ENCODE measurements at regions not wholly inside any gene's neighbourhood (a gene's known extent, or its start where the extent isn't known, plus 50 kb on each side); places are given as distances from the start of the nearest gene placed in this dataset.

DNA sequence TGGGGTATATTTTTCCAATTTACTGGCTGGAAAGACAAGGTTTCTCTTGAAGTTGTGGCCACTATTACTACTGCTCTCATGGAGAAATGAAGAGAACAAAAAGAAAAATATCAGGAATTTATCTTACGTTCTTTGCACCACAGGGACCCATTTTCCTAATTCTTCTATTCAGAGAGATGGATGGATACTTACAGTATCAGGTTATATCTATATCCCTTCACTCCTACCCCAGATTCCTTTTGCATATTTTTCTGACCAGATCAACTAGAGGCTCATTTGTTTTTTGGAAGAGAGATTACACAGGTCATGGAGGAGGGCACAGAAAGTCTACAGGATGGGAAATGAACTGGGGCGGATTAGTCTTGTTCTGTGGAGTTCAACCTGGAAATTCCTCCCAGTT is 277.2 kb upstream of the VLDLR start (continued):
- TF ChIP-seq ZNF331 (CRISPR knock-in tag; IDR thresholded peaks at IDR 0.05; ENCODE audit: low read depth) (no peak), POLR2AphosphoS5 (IDR thresholded peaks at IDR 0.05; ENCODE audit: low read depth) (no peak), CREB1 (CRISPR knock-in tag; IDR thresholded peaks at IDR 0.05; ENCODE audit: low read depth) (no peak)

DNA sequence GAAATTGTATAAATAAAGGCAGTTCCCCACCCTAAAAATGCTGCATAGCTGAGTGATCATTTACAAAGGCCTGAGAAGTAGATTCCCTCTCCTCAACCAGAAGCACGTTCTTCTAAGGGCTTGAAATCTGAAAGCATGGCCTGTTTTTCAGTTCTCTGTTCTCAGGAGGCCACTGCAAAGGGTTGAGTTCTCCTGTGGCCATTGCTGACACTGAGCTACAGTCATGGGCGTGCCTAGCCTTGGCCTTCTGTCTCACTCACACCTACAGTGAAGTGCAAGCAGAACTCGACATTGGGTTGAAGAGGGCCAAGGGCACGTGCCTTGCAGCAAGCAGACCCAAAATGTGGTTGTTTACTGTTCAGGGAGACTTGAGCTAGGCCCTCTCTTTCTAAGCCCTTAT is 276.6 kb upstream of the VLDLR start:
- Histone ChIP-seq H3K4me1 (ENCODE audit: insufficient read depth) (no peaks in the 10 kb centered on the region), H3K27ac (ENCODE audit: low read depth) (no peak overlapping the region), H3K9me2 (ENCODE audit: insufficient read depth) (peaks cover 30% of the 10 kb centered on the region), H4K20me1 (replicated peaks; ENCODE audit: insufficient read depth) (no peaks in the 10 kb centered on the region), H3K36me3 (ENCODE audit: insufficient read depth) (0 out of 2 replicates have a peak, but pooled peaks cover 6% of the 10 kb centered on the region), H3K79me2 (replicated peaks; ENCODE audit: insufficient read depth) (no peaks in the 10 kb centered on the region), H3K4me2 (no peak overlapping the region), H2AFZ (peak overlapping the region; percentile 43; the same call in 1 of the 2 replicates), H3F3A (replicated peaks; ENCODE audit: low read depth) (no peaks in the 10 kb centered on the region), H3K4me3 (no peak overlapping the region), H3K27me3 (ENCODE audit: insufficient read depth) (no peaks in the 10 kb centered on the region)
- no peaks in the 10 kb centered on the region for H3K27me3 Mint-ChIP-seq (ENCODE audit: insufficient read depth, low read depth, poor library complexity)
- H3K36me3 Mint-ChIP-seq (ENCODE audit: low read depth) = peaks cover 18% of the 10 kb centered on the region; the same call in 2 of the 3 replicates
- DNase-seq (ENCODE audit: low spot score) = no peak
- TF ChIP-seq ZNF114 (CRISPR knock-in tag; IDR thresholded peaks at IDR 0.05) = no peak
- no peak for TF ChIP-seq ZNF331 (CRISPR knock-in tag; IDR thresholded peaks at IDR 0.05; ENCODE audit: low read depth)
- TF ChIP-seq EZH2 (IDR thresholded peaks at IDR 0.05; ENCODE audit: low read depth, unreplicated experiment) = no peak
- no peak for TF ChIP-seq CREB1 (CRISPR knock-in tag; IDR thresholded peaks at IDR 0.05; ENCODE audit: low read depth)
- TF ChIP-seq, protein P1, sequence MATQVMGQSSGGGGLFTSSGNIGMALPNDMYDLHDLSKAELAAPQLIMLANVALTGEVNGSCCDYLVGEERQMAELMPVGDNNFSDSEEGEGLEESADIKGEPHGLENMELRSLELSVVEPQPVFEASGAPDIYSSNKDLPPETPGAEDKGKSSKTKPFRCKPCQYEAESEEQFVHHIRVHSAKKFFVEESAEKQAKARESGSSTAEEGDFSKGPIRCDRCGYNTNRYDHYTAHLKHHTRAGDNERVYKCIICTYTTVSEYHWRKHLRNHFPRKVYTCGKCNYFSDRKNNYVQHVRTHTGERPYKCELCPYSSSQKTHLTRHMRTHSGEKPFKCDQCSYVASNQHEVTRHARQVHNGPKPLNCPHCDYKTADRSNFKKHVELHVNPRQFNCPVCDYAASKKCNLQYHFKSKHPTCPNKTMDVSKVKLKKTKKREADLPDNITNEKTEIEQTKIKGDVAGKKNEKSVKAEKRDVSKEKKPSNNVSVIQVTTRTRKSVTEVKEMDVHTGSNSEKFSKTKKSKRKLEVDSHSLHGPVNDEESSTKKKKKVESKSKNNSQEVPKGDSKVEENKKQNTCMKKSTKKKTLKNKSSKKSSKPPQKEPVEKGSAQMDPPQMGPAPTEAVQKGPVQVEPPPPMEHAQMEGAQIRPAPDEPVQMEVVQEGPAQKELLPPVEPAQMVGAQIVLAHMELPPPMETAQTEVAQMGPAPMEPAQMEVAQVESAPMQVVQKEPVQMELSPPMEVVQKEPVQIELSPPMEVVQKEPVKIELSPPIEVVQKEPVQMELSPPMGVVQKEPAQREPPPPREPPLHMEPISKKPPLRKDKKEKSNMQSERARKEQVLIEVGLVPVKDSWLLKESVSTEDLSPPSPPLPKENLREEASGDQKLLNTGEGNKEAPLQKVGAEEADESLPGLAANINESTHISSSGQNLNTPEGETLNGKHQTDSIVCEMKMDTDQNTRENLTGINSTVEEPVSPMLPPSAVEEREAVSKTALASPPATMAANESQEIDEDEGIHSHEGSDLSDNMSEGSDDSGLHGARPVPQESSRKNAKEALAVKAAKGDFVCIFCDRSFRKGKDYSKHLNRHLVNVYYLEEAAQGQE (IDR thresholded peaks at IDR 0.05; ENCODE audit: unreplicated experiment) = no peak
- TF ChIP-seq JUNB (IDR thresholded peaks at IDR 0.05; ENCODE audit: unreplicated experiment) = no peak
- TF ChIP-seq, protein P2, sequence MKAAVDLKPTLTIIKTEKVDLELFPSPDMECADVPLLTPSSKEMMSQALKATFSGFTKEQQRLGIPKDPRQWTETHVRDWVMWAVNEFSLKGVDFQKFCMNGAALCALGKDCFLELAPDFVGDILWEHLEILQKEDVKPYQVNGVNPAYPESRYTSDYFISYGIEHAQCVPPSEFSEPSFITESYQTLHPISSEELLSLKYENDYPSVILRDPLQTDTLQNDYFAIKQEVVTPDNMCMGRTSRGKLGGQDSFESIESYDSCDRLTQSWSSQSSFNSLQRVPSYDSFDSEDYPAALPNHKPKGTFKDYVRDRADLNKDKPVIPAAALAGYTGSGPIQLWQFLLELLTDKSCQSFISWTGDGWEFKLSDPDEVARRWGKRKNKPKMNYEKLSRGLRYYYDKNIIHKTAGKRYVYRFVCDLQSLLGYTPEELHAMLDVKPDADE (IDR thresholded peaks at IDR 0.05) = no peak
- no peak for TF ChIP-seq POLR2AphosphoS5 (IDR thresholded peaks at IDR 0.05; ENCODE audit: low read depth)
- TF ChIP-seq, protein P3, sequence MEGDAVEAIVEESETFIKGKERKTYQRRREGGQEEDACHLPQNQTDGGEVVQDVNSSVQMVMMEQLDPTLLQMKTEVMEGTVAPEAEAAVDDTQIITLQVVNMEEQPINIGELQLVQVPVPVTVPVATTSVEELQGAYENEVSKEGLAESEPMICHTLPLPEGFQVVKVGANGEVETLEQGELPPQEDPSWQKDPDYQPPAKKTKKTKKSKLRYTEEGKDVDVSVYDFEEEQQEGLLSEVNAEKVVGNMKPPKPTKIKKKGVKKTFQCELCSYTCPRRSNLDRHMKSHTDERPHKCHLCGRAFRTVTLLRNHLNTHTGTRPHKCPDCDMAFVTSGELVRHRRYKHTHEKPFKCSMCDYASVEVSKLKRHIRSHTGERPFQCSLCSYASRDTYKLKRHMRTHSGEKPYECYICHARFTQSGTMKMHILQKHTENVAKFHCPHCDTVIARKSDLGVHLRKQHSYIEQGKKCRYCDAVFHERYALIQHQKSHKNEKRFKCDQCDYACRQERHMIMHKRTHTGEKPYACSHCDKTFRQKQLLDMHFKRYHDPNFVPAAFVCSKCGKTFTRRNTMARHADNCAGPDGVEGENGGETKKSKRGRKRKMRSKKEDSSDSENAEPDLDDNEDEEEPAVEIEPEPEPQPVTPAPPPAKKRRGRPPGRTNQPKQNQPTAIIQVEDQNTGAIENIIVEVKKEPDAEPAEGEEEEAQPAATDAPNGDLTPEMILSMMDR (conservative IDR thresholded peaks at IDR 0.05; ENCODE audit: low read depth in 2 of 2) = no peak
- no peak for TF ChIP-seq NANOG (IDR thresholded peaks at IDR 0.05; ENCODE audit: borderline replicate concordance)
- TF ChIP-seq EZH2phosphoT487 (IDR thresholded peaks at IDR 0.05; ENCODE audit: unreplicated experiment) = no peak
- TF ChIP-seq, protein P4, sequence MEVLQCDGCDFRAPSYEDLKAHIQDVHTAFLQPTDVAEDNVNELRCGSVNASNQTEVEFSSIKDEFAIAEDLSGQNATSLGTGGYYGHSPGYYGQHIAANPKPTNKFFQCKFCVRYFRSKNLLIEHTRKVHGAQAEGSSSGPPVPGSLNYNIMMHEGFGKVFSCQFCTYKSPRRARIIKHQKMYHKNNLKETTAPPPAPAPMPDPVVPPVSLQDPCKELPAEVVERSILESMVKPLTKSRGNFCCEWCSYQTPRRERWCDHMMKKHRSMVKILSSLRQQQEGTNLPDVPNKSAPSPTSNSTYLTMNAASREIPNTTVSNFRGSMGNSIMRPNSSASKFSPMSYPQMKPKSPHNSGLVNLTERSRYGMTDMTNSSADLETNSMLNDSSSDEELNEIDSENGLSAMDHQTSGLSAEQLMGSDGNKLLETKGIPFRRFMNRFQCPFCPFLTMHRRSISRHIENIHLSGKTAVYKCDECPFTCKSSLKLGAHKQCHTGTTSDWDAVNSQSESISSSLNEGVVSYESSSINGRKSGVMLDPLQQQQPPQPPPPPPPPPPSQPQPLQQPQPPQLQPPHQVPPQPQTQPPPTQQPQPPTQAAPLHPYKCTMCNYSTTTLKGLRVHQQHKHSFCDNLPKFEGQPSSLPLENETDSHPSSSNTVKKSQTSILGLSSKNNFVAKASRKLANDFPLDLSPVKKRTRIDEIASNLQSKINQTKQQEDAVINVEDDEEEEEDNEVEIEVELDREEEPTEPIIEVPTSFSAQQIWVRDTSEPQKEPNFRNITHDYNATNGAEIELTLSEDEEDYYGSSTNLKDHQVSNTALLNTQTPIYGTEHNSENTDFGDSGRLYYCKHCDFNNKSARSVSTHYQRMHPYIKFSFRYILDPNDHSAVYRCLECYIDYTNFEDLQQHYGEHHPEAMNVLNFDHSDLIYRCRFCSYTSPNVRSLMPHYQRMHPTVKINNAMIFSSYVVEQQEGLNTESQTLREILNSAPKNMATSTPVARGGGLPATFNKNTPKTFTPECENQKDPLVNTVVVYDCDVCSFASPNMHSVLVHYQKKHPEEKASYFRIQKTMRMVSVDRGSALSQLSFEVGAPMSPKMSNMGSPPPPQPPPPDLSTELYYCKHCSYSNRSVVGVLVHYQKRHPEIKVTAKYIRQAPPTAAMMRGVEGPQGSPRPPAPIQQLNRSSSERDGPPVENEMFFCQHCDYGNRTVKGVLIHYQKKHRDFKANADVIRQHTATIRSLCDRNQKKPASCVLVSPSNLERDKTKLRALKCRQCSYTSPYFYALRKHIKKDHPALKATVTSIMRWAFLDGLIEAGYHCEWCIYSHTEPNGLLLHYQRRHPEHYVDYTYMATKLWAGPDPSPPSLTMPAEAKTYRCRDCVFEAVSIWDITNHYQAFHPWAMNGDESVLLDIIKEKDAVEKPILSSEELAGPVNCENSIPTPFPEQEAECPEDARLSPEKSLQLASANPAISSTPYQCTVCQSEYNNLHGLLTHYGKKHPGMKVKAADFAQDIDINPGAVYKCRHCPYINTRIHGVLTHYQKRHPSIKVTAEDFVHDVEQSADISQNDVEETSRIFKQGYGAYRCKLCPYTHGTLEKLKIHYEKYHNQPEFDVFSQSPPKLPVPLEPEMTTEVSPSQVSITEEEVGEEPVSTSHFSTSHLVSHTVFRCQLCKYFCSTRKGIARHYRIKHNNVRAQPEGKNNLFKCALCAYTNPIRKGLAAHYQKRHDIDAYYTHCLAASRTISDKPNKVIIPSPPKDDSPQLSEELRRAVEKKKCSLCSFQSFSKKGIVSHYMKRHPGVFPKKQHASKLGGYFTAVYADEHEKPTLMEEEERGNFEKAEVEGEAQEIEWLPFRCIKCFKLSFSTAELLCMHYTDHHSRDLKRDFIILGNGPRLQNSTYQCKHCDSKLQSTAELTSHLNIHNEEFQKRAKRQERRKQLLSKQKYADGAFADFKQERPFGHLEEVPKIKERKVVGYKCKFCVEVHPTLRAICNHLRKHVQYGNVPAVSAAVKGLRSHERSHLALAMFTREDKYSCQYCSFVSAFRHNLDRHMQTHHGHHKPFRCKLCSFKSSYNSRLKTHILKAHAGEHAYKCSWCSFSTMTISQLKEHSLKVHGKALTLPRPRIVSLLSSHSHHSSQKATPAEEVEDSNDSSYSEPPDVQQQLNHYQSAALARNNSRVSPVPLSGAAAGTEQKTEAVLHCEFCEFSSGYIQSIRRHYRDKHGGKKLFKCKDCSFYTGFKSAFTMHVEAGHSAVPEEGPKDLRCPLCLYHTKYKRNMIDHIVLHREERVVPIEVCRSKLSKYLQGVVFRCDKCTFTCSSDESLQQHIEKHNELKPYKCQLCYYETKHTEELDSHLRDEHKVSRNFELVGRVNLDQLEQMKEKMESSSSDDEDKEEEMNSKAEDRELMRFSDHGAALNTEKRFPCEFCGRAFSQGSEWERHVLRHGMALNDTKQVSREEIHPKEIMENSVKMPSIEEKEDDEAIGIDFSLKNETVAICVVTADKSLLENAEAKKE (CRISPR knock-in tag; IDR thresholded peaks at IDR 0.05) = no peak
- no peak for TF ChIP-seq STAT1 (IDR thresholded peaks at IDR 0.05; ENCODE audit: unreplicated experiment)
- no peak for ATAC-seq
- H3K4me1 Mint-ChIP-seq = no peaks in the 10 kb centered on the region
- no peak overlapping the region for H3K27ac Mint-ChIP-seq
- H3K4me3 Mint-ChIP-seq = no peak overlapping the region
- H3K9me3 Mint-ChIP-seq = peaks cover 21% of the 10 kb centered on the region
